Vagina (tissue), 2 donors: ENCODE measurements at regions not wholly inside any gene's neighbourhood (a gene's known extent, or its start where the extent isn't known, plus 50 kb on each side); places are given as distances from the start of the nearest gene placed in this dataset.

ENCODE experiments used
- DNase-seq, 2 donors: peaks; one replicate each; pipeline ENCODE4 v3.0.0-alpha.2; 2017; ENCODE audit errors: extremely low spot score in 2 of 2
- H3K27ac ChIP-seq: fragments of 200-600 bp; sonication (generic); one replicate; pipeline ENCODE4 v1.5.1; 2019
- H3K27me3 ChIP-seq: fragments of 200-600 bp; sonication (generic); one replicate; pipeline ENCODE4 v1.5.1; 2019
- H3K36me3 ChIP-seq, 2 donors: fragments of 200-600 bp; sonication (generic); one replicate each; pipeline ENCODE4 v1.5.1; 2017 to 2019
- H3K4me1 ChIP-seq: fragments of 200-600 bp; sonication (generic); one replicate; pipeline ENCODE4 v1.5.1; 2019
- H3K4me3 ChIP-seq, 2 donors: fragments of 200-600 bp; sonication (generic); 1 replicate in 1 of 2; 2 replicates in 1 of 2; pipeline ENCODE4 v1.5.1; 2016 to 2019
- H3K9me3 ChIP-seq: fragments of 200-600 bp; sonication (generic); one replicate; pipeline ENCODE4 v1.5.1; 2019
- POLR2A ChIP-seq, 2 donors: fragments of 450-650 bp; IDR thresholded peaks; one replicate each; pipeline ENCODE4 v1.6.1; 2017; ENCODE audit warnings: antibody characterized with exemption in 2 of 2, mild to moderate bottlenecking in 2 of 2, moderate library complexity in 2 of 2
- POLR2AphosphoS5 ChIP-seq, 2 donors: sonication (generic); formaldehyde crosslinking; IDR thresholded peaks; one replicate each; pipeline ENCODE4 v1.9.0; 2017; ENCODE audit warnings: antibody characterized with exemption in 2 of 2, mild to moderate bottlenecking in 2 of 2, low read depth in 1 of 2; ENCODE audit not compliant: insufficient read depth in 1 of 2
- intact Hi-C: fragments of 100-400 bp; cut with DNase I; formaldehyde crosslinking; loops from one replicate; pipeline ENCODE4 v1.15.1; 2023
- TF ChIP-seq, protein P1 (sequence below), 3 experiments: fragments of 450-650 bp in 2 of 3; fragments of 200-600 bp in 1 of 3; sonication (generic) in 1 of 3; IDR thresholded peaks; one replicate each; pipeline ENCODE4 v1.5.1; 2017 to 2019; ENCODE audit warnings: antibody characterized with exemption in 3 of 3, mild to moderate bottlenecking in 2 of 3, moderate library complexity in 2 of 3

GRCh38 chr4:22115262-22115661, 166.7 kb upstream of the KCNIP4 start:
- Histone ChIP-seq H3K4me1 (no peaks in the 10 kb centered on the region), H3K9me3 (no peaks in the 10 kb centered on the region), H3K36me3 (no peaks in the 10 kb centered on the region), H3K27ac (no peak overlapping the region), H3K4me3 (no peak overlapping the region), H3K27me3 (no peaks in the 10 kb centered on the region)
- intact Hi-C loops = no loop called here
- DNase-seq = no peak
- TF ChIP-seq POLR2AphosphoS5 (IDR thresholded peaks at IDR 0.05; ENCODE audit: insufficient read depth in 1 of 2, low read depth in 1 of 2) (no peak), POLR2A (IDR thresholded peaks at IDR 0.05) (no peak)
- TF ChIP-seq, protein P1, sequence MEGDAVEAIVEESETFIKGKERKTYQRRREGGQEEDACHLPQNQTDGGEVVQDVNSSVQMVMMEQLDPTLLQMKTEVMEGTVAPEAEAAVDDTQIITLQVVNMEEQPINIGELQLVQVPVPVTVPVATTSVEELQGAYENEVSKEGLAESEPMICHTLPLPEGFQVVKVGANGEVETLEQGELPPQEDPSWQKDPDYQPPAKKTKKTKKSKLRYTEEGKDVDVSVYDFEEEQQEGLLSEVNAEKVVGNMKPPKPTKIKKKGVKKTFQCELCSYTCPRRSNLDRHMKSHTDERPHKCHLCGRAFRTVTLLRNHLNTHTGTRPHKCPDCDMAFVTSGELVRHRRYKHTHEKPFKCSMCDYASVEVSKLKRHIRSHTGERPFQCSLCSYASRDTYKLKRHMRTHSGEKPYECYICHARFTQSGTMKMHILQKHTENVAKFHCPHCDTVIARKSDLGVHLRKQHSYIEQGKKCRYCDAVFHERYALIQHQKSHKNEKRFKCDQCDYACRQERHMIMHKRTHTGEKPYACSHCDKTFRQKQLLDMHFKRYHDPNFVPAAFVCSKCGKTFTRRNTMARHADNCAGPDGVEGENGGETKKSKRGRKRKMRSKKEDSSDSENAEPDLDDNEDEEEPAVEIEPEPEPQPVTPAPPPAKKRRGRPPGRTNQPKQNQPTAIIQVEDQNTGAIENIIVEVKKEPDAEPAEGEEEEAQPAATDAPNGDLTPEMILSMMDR (IDR thresholded peaks at IDR 0.05) = no peak

DNA sequence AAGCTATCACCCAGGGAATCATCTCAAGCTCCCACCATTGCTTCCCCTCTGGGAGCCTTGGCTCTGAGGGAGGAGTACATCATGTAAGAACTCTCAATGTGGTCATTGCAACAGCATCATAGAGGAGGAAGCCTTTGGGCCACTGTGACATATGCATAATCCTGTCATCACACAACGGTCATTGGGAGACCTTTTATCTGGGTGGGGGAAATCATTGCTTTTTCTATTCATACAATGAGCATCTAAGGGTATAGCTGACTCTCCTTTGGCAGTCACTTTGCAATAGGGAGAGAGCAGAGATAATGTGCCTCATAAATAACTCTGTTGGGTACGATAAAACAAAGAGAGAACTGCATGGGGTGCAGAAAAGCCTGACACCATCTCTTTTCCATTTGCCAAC, 155.2 kb upstream of the KCNIP4 start:
- DNase-seq = no peak
- H3K27me3 ChIP-seq = no peaks in the 10 kb centered on the region
- TF ChIP-seq, protein P1 (IDR thresholded peaks at IDR 0.05) = no peak
- TF ChIP-seq POLR2A (IDR thresholded peaks at IDR 0.05) (no peak), POLR2AphosphoS5 (IDR thresholded peaks at IDR 0.05; ENCODE audit: insufficient read depth in 1 of 2, low read depth in 1 of 2) (no peak)
- no peak overlapping the region for H3K27ac ChIP-seq
- intact Hi-C loops = no loop called here
- no peak overlapping the region for H3K4me3 ChIP-seq
- no peaks in the 10 kb centered on the region for H3K9me3 ChIP-seq
- H3K4me1 ChIP-seq = no peaks in the 10 kb centered on the region
- H3K36me3 ChIP-seq = no peaks in the 10 kb centered on the region

DNA sequence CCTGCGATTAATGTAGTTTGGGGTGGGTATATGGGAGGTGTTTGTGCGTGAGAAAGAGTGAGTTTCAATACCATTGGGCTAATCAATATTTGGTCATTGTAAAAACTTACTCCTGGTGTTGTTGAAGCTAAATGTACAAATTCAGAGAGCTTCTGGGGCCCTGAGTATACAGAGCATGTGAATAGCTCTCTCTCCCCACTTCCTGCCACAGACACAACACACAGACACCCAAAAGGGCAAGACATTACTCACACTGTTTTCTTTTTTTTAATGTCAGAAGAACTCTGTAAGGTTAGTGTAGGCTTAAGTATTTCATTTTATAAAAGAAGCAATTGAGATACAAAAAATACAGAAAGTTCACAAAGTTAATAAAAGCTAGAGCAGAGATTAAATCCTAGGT, 151.3 kb upstream of the KCNIP4 start:
- H3K27me3 ChIP-seq = no peaks in the 10 kb centered on the region
- H3K4me3 ChIP-seq = no peak overlapping the region
- no peaks in the 10 kb centered on the region for H3K4me1 ChIP-seq
- no peaks in the 10 kb centered on the region for H3K36me3 ChIP-seq
- DNase-seq = no peak
- no peak overlapping the region for H3K27ac ChIP-seq
- TF ChIP-seq, protein P1 (IDR thresholded peaks at IDR 0.05) = no peak
- TF ChIP-seq POLR2AphosphoS5 (IDR thresholded peaks at IDR 0.05; ENCODE audit: insufficient read depth in 1 of 2, low read depth in 1 of 2) (no peak), POLR2A (IDR thresholded peaks at IDR 0.05) (no peak)
- H3K9me3 ChIP-seq = no peaks in the 10 kb centered on the region
- intact Hi-C loops = no loop called here

DNA sequence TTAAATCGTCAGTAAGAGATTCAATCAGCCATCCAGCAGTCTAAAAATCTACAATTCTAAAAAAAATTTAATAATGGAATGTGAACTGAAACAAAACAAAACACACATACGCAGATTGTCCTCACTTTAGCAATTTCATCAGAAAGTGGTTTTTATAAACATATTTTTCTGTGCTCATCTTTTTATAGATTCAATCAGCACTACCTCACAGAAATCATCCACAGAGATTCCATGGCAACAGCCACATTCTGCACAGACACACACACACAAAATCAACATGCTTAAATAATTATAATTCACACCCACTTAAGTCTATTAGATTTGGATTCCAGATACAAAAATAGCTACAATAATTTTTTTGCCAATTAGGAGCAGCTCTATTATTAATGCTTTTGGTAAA, 149.0 kb upstream of the KCNIP4 start:
- TF ChIP-seq POLR2A (IDR thresholded peaks at IDR 0.05) (no peak), POLR2AphosphoS5 (IDR thresholded peaks at IDR 0.05; ENCODE audit: insufficient read depth in 1 of 2, low read depth in 1 of 2) (no peak)
- TF ChIP-seq, protein P1 (IDR thresholded peaks at IDR 0.05) = no peak
- no peak overlapping the region for H3K27ac ChIP-seq
- no peaks in the 10 kb centered on the region for H3K4me1 ChIP-seq
- no peak overlapping the region for H3K4me3 ChIP-seq
- no peaks in the 10 kb centered on the region for H3K36me3 ChIP-seq
- intact Hi-C loops = no loop called here
- H3K9me3 ChIP-seq = no peaks in the 10 kb centered on the region
- DNase-seq = no peak
- H3K27me3 ChIP-seq = no peaks in the 10 kb centered on the region

DNA sequence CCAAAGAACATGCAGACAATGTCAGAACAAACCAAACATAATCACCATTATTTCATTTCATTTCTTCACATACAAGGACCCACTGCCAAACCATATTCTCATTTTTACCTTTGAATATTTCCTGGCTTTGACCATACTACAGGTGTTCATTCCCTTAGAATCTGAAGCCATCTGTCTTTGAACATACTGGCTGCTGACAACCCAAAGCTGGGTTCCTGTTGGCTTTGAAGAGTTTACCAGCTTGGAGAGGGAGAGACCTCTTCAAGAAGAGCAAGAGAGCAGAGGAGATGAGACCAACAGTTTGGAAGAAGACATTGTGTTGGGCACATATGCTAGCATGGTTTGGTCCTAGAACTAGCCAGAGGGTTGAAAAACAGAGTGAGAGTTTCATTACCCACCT, 145.6 kb upstream of the KCNIP4 start:
- Histone ChIP-seq H3K4me1 (peaks cover 6% of the 10 kb centered on the region), H3K27ac (no peak overlapping the region), H3K9me3 (no peaks in the 10 kb centered on the region), H3K4me3 (no peak overlapping the region), H3K27me3 (no peaks in the 10 kb centered on the region), H3K36me3 (no peaks in the 10 kb centered on the region)
- intact Hi-C loops = no loop called here
- no peak for DNase-seq
- TF ChIP-seq POLR2A (IDR thresholded peaks at IDR 0.05) = no peak
- TF ChIP-seq, protein P1 (IDR thresholded peaks at IDR 0.05) = no peak
- no peak for TF ChIP-seq POLR2AphosphoS5 (IDR thresholded peaks at IDR 0.05; ENCODE audit: insufficient read depth in 1 of 2, low read depth in 1 of 2)
